HTERT RPE-1 (cell line): ENCODE measurements at regions not wholly inside any gene's neighbourhood (a gene's known extent, or its start where the extent isn't known, plus 50 kb on each side); places are given as distances from the start of the nearest gene placed in this dataset.

Source experiments
- in situ Hi-C: fragments of 300-500 bp; cut with MboI; formaldehyde crosslinking; loops from 4 replicates; pipeline ENCODE4 v1.14.3; 2020; ENCODE audit warnings: low sequenced_read_pairs

- in situ Hi-C loops, result no loop called here
Observed at GRCh38 chr10:4733843-4734224, 92.2 kb upstream of the AKR1E2 start.

DNA sequence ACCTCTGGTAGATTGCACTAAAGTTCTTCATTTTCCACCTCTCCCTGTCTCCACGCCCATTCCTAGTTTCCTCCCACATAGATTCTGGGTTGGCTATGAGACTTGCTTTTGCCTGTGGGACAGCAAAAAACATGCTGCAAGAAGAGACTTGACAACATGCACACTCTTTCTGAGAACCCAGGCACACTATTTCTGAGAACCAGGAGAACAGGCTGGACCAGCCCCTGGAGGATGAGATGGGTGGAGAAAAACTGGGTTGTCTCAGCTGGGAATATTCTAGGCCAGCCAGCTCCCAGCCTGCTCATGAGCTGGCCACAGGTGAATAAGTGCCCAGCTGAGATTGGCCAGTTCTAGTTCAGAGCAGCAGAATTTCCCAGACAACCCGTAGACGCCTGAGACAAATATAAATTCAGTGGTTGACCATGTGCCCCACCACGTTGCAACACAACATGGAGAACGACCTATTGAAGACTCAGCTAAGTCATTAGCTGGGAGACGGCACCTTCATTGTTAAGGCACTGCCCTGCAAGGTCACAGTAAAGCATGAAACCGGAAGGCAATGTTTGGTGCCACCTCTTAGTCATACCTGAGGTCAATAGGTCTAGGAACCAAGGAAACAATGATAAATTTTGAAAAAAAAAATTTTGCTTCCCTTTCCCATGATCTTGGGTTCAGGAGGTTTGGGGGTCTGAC, 92.7 kb upstream of the AKR1E2 start:
- in situ Hi-C loops, result no loop called here

- in situ Hi-C loops, result no loop called here
Observed at GRCh38 chr10:4730998-4731397, 95.0 kb upstream of the AKR1E2 start.

DNA sequence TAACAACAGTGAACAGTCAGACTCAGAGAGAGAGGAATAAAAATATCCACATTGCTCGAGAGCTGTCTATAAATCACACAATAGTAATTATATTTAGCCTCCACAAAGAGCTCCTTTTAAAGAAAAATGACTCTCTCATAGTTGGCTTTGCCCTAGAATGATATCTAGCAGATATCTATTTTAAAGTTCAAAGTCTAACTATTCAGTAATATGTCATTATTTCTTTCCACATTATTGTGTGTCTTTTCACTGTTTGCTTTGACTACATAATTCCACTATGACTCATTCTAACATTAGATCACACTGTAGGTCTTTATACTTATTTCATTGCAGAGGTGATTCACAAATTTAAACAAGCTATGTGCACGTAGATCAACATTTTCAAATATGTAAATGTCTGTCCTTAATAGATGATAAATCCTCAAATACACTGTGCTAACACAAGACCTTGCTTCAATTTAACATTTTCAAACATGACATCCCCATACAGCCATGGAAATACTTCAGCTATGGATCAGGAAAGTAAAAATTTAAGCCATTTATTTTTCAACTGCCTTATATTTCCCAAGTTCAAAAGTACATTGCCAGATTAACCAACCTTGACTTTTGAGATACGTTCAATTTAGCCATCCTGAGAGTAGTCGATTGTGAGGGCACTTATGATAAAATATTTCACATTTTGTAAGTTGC, 99.9 kb upstream of the AKR1E2 start:
- in situ Hi-C loops, result no loop called here

DNA sequence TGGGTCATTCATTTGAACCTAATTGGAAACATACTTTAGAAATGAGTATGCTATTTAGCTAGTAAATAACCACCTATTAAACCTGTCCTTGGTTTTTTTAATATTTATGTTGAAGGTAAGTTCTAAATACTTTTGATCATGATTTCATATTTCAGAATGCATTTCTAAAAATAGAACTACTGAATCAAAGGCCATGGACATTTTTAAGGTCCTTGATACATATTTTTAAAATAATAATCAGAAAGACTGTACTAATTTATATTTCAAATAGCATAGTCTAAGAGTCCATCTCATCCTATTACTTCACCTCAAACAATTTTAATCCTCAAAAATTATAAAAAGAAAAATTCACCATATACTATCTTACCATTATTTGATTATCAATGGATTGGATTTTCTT, 102.1 kb upstream of the AKR1E2 start:
- in situ Hi-C loops, result no loop called here

DNA sequence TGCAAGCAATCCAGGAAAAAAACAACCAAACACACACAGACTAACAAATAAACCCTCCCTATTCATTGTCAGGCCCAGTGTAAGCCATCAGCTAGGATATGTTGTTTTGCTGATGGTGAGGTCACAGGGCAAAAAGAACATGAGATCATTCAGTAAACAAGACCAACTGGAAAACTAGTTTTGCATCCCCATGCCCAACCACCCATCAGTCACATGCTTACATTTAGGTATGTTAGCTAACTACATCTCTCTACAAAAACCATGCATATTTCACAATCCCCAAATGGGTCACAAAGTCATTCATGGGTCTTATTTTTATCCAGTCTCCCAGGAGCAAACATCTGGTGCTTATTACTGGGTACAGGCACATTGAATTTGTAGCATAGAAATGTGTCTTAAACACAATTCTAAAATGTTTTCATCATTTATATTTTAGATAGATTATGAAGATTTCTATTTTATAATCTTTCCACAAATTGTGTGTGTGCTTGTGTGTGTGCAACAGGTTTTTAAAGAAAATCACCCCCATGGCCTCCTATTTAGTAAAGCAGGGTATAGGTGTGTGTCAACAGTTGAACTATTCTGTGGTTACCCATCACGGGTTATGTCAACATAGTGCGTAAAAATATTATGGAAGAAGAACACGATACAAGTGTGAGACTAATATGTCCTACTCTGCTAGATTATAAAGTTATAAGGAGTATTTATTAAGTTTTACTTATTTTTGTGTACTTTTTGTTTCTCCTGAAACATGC, 103.8 kb upstream of the AKR1E2 start:
- in situ Hi-C loops, result no loop called here

DNA sequence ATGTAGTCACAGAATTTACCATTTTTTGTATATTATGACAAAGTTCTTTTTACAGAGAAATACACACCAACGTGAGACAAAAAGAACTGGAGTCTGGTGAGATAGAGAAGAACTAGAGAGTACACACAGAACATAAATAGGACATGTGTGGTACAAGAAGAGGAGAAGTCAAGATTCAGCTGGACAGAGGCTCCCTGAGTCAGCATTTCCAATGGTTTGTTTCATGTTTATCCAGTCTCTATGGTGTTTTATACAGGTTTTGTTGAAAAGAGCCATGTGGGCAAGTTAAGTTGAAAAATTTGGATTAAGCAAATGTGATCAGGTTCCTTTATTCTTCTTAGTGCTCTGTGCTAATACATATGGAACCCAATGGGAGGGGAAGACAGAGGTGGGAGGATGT, 105.5 kb upstream of the AKR1E2 start:
- in situ Hi-C loops, result no loop called here

DNA sequence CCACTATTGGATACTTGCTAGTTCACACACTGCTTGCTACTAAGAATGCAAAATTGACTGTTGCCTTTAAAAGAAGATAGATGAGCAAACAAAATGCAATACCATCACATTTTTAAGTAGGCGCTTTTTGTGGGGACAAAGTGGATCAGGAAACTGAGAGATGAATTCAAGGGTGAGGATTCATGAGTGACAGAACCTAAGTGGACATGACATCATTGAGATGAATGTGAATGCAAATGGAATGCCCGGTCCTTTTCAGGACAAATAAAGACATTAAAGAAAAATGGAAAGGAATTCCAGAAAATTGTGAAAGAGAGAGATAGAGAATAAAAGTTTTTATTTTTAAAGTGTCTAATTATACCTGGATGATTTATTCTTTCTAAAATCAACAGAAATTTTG, 106.3 kb upstream of the AKR1E2 start:
- in situ Hi-C loops, result no loop called here

DNA sequence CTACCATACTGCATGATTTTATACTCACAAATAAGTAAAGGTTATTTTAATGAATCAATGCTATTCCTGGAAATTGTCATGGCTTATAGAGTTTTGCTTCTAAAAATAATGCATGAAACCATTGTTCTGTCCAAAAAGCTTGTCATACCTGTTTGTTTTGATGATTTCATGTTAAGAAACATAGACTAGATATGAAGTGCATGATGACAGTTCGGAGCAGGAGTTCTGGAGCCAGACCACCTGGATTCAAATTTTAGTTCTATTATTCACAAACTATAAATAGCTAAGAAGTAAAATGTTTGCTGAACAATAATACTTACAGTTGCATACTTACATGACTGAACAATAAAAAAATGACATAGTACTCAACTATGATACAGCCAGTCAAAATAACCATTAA, 107.0 kb upstream of the AKR1E2 start:
- in situ Hi-C loops, result no loop called here

DNA sequence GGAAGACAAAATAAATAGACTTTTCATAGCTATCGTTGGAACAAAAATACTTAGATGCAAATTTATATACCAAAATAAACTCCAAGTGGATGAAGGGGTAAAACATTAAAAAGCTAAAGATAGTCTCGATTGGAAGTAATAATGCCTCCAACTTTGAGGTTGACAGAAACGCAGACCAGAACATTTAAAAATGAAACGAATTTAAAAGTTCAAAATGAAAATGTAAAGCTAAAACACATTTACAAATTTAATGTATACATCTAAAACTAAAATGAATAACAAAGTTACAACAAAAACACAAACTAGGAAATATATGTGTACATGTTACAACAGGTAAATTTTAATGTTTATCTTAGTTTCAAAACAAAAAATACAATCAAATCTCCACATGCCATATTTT, 107.5 kb upstream of the AKR1E2 start:
- in situ Hi-C loops, result no loop called here

GRCh38 chr10:4717670-4718069, 108.3 kb upstream of the AKR1E2 start:
- in situ Hi-C loops, result no loop called here

- in situ Hi-C loops, result no loop called here
Observed at GRCh38 chr10:4710858-4711257, 115.1 kb upstream of the AKR1E2 start.

- in situ Hi-C loops, result no loop called here
Observed at GRCh38 chr10:4708123-4708759, 117.8 kb upstream of the AKR1E2 start.

GRCh38 chr10:4707221-4707620, 118.8 kb upstream of the AKR1E2 start:
- in situ Hi-C loops, result no loop called here

GRCh38 chr10:4704034-4704545, 121.9 kb upstream of the AKR1E2 start:
- in situ Hi-C loops, result no loop called here

GRCh38 chr10:4701016-4701415, 125.0 kb upstream of the AKR1E2 start:
- in situ Hi-C loops, result no loop called here

GRCh38 chr10:4699950-4700730, 125.9 kb upstream of the AKR1E2 start:
- in situ Hi-C loops, result no loop called here

DNA sequence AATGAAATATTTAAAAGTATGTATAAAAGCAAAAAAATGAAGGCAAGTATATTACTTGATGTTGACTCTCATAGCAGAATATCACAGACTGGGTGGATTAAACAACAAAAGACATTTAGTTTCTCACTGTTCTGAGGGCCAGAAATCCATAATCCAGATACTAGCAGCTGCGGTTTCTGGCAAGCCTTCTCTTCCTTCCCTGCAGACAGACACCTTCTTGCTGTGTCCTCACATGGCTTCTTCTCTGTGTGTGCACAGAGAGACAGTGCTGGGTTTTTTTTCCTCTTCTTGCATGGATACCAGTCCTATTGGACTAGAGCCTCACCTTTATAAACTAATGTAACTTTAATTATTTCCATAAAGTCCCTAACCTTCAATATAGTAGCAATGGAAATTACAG, 127.9 kb upstream of the AKR1E2 start:
- in situ Hi-C loops, result no loop called here

- in situ Hi-C loops, result no loop called here
Observed at GRCh38 chr10:4696186-4696585, 129.8 kb upstream of the AKR1E2 start.

DNA sequence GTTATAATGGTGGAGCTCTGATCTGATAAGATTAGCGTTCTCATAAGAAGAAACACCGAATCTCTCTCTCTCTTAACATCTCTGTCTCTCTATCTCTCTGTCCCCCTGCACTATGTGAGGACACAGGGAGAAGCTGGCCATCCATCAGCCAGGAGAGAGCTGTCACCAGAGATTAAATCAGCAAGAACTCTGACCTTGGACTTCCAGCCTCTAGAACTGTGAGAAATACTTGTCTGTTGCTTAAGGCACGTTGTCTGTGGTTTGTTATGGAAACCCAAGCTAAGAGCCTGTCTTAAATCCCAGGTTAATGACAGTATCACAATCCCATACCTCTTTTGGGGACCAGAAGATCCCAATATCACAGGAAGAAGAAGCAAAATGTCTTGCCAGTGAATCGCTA, 132.0 kb upstream of the AKR1E2 start:
- in situ Hi-C loops, result no loop called here

- in situ Hi-C loops, result no loop called here
Observed at GRCh38 chr10:4692206-4692605, 133.8 kb upstream of the AKR1E2 start.
